GM23338 (cell line): ENCODE measurements at regions not wholly inside any gene's neighbourhood (a gene's known extent, or its start where the extent isn't known, plus 50 kb on each side); places are given as distances from the start of the nearest gene placed in this dataset.

Experiments used
- ATAC-seq: fragments of 200-7000 bp; cut with Tn5 transposase; 3 replicates; pipeline ENCODE4 v1.9.1; 2020
- DNase-seq: peaks from one replicate; pipeline ENCODE4 v3.0.0-alpha.2; 2015; ENCODE audit warnings: low spot score
- H2AFZ ChIP-seq: fragments of 200-600 bp; sonication (generic); 2 replicates; pipeline ENCODE4 v1.8.0; 2016; ENCODE audit warnings: antibody characterized with exemption, mild to moderate bottlenecking, moderate library complexity
- H3F3A ChIP-seq: fragments of 200-600 bp; sonication (generic); replicated peaks from 2 replicates; pipeline ENCODE4 v1.8.0; 2017; ENCODE audit warnings: antibody characterized with exemption, mixed run types, low read depth
- H3K27ac ChIP-seq: fragments of 200-600 bp; sonication (generic); 2 replicates; pipeline ENCODE4 v1.6.1; 2016; ENCODE audit warnings: low read depth
- H3K27me3 ChIP-seq: fragments of 200-600 bp; sonication (generic); 2 replicates; pipeline ENCODE4 v1.8.0; 2016; ENCODE audit warnings: mild to moderate bottlenecking, mixed run types, moderate library complexity; ENCODE audit not compliant: insufficient read depth
- H3K36me3 ChIP-seq: fragments of 200-600 bp; sonication (generic); 2 replicates; pipeline ENCODE4 v1.8.0; 2016; ENCODE audit warnings: mild to moderate bottlenecking; ENCODE audit not compliant: insufficient read depth
- H3K4me1 ChIP-seq: fragments of 200-600 bp; sonication (generic); 2 replicates; pipeline ENCODE4 v1.8.0; 2016; ENCODE audit warnings: mild to moderate bottlenecking, moderate library complexity; ENCODE audit not compliant: insufficient read depth
- H3K4me2 ChIP-seq: fragments of 200-600 bp; sonication (generic); 2 replicates; pipeline ENCODE4 v1.7.1; 2017; ENCODE audit warnings: mixed run types
- H3K4me3 ChIP-seq: fragments of 200-600 bp; sonication (generic); 2 replicates; pipeline ENCODE4 v1.6.1; 2016; ENCODE audit warnings: mixed run types
- H3K79me2 ChIP-seq: fragments of 200-600 bp; sonication (generic); replicated peaks from 2 replicates; pipeline ENCODE4 v1.8.0; 2017; ENCODE audit warnings: mild to moderate bottlenecking; ENCODE audit not compliant: insufficient read depth
- H3K9me2 ChIP-seq: fragments of 200-600 bp; sonication (generic); 2 replicates; pipeline ENCODE4 v1.8.0; 2017; ENCODE audit not compliant: insufficient read depth
- H4K20me1 ChIP-seq: fragments of 200-600 bp; sonication (generic); replicated peaks from 2 replicates; pipeline ENCODE4 v1.8.0; 2017; ENCODE audit warnings: mild to moderate bottlenecking; ENCODE audit not compliant: insufficient read depth
- H3K27ac Mint-ChIP-seq: 2 replicates; pipeline ENCODE4 v1.8.0; 2020; ENCODE audit warnings: inconsistent platforms, mild to moderate bottlenecking, moderate library complexity, mixed read lengths
- H3K27me3 Mint-ChIP-seq: 3 replicates; pipeline ENCODE4 v1.8.0; 2022; ENCODE audit warnings: low read depth, mild to moderate bottlenecking, moderate library complexity, mixed read lengths, inconsistent platforms; ENCODE audit not compliant: insufficient read depth, poor library complexity
- H3K36me3 Mint-ChIP-seq: 3 replicates; pipeline ENCODE4 v1.8.0; 2021; ENCODE audit warnings: low read depth, mild to moderate bottlenecking, inconsistent platforms, moderate library complexity, mixed read lengths
- H3K4me1 Mint-ChIP-seq: 3 replicates; pipeline ENCODE4 v1.8.0; 2020; ENCODE audit warnings: mild to moderate bottlenecking, inconsistent platforms, mixed read lengths
- H3K4me3 Mint-ChIP-seq: 3 replicates; pipeline ENCODE4 v1.8.0; 2021; ENCODE audit warnings: moderate library complexity, mild to moderate bottlenecking, inconsistent platforms, mixed read lengths
- H3K9me3 Mint-ChIP-seq: 3 replicates; pipeline ENCODE4 v1.8.0; 2020; ENCODE audit warnings: moderate library complexity, mild to moderate bottlenecking, inconsistent platforms, mixed read lengths
- CREB1 ChIP-seq: fragments of 250-450 bp; sonication (Bioruptor Pico); IDR thresholded peaks from 2 replicates; pipeline ENCODE4 v1.5.0; 2020; ENCODE audit warnings: low read depth, mild to moderate bottlenecking, moderate library complexity
- ETS1 ChIP-seq: IDR thresholded peaks from 2 replicates; pipeline ENCODE4 v1.6.1; 2016; ENCODE audit warnings: antibody characterized with exemption
- EZH2 ChIP-seq: fragments of 200-600 bp; sonication (generic); IDR thresholded peaks from one replicate; pipeline ENCODE4 v1.8.0; 2017; ENCODE audit warnings: antibody characterized with exemption, mild to moderate bottlenecking, low read depth; ENCODE audit not compliant: unreplicated experiment
- EZH2phosphoT487 ChIP-seq: fragments of 200-600 bp; sonication (generic); IDR thresholded peaks from one replicate; pipeline ENCODE4 v1.8.1; 2018; ENCODE audit warnings: antibody characterized with exemption; ENCODE audit not compliant: unreplicated experiment
- JUNB ChIP-seq: IDR thresholded peaks from one replicate; pipeline ENCODE4 v1.6.1; 2016; ENCODE audit warnings: antibody characterized with exemption; ENCODE audit not compliant: unreplicated experiment
- POLR2AphosphoS5 ChIP-seq: IDR thresholded peaks from 2 replicates; pipeline ENCODE4 v1.6.1; 2016; ENCODE audit warnings: antibody characterized with exemption, low read depth
- REST ChIP-seq: IDR thresholded peaks from one replicate; pipeline ENCODE4 v1.6.1; 2018; ENCODE audit warnings: antibody characterized with exemption; ENCODE audit not compliant: unreplicated experiment
- STAT1 ChIP-seq: IDR thresholded peaks from one replicate; pipeline ENCODE4 v1.6.1; 2016; ENCODE audit warnings: antibody characterized with exemption; ENCODE audit not compliant: unreplicated experiment
- ZNF114 ChIP-seq: fragments of 250-450 bp; sonication (Bioruptor Pico); IDR thresholded peaks from 2 replicates; pipeline ENCODE4 v1.5.0; 2020; ENCODE audit warnings: mild to moderate bottlenecking, moderate library complexity
- ZNF331 ChIP-seq: fragments of 250-450 bp; sonication (Bioruptor Pico); IDR thresholded peaks from 2 replicates; pipeline ENCODE4 v1.5.0; 2020; ENCODE audit warnings: low read depth, mild to moderate bottlenecking, moderate library complexity
- TF ChIP-seq, protein P1 (sequence below): fragments of 250-450 bp; sonication (Bioruptor Pico); IDR thresholded peaks from 2 replicates; pipeline ENCODE4 v1.5.0; 2020; ENCODE audit warnings: mild to moderate bottlenecking, moderate library complexity

DNA sequence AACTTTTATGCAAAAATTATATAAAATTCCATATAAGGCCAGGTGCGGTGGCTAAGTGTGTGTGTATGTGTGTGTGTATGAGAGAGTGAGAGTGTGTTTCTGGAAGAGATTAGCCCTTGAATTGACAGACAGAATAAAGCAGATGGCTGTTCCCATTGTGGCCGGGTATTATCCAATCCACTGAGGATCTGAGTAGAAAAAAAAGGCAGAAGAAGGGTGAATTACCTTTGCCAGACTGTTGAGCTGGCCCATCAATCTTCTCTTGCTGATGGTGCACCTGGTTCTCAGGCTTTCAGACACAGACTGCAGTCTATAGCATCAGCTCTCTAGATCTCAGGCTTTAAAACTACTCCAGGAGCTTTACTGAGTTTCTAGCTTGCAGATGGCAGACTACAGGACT is 92.2 kb upstream of the SLIT2 start:
- H3K4me1 Mint-ChIP-seq = no peaks in the 10 kb centered on the region
- H3K36me3 Mint-ChIP-seq = no peaks in the 10 kb centered on the region
- H3K9me2 ChIP-seq = peaks cover 15% of the 10 kb centered on the region; the same call in 1 of the 2 replicates
- H3K9me3 Mint-ChIP-seq = no peaks in the 10 kb centered on the region
- no peak overlapping the region for H3K27ac Mint-ChIP-seq
- ATAC-seq (no peak), DNase-seq (no peak)
- TF ChIP-seq ZNF114 (CRISPR knock-in tag) = no peak
- no peak for TF ChIP-seq ETS1
- TF ChIP-seq EZH2 = no peak
- TF ChIP-seq POLR2AphosphoS5 = no peak
- TF ChIP-seq, protein P1, sequence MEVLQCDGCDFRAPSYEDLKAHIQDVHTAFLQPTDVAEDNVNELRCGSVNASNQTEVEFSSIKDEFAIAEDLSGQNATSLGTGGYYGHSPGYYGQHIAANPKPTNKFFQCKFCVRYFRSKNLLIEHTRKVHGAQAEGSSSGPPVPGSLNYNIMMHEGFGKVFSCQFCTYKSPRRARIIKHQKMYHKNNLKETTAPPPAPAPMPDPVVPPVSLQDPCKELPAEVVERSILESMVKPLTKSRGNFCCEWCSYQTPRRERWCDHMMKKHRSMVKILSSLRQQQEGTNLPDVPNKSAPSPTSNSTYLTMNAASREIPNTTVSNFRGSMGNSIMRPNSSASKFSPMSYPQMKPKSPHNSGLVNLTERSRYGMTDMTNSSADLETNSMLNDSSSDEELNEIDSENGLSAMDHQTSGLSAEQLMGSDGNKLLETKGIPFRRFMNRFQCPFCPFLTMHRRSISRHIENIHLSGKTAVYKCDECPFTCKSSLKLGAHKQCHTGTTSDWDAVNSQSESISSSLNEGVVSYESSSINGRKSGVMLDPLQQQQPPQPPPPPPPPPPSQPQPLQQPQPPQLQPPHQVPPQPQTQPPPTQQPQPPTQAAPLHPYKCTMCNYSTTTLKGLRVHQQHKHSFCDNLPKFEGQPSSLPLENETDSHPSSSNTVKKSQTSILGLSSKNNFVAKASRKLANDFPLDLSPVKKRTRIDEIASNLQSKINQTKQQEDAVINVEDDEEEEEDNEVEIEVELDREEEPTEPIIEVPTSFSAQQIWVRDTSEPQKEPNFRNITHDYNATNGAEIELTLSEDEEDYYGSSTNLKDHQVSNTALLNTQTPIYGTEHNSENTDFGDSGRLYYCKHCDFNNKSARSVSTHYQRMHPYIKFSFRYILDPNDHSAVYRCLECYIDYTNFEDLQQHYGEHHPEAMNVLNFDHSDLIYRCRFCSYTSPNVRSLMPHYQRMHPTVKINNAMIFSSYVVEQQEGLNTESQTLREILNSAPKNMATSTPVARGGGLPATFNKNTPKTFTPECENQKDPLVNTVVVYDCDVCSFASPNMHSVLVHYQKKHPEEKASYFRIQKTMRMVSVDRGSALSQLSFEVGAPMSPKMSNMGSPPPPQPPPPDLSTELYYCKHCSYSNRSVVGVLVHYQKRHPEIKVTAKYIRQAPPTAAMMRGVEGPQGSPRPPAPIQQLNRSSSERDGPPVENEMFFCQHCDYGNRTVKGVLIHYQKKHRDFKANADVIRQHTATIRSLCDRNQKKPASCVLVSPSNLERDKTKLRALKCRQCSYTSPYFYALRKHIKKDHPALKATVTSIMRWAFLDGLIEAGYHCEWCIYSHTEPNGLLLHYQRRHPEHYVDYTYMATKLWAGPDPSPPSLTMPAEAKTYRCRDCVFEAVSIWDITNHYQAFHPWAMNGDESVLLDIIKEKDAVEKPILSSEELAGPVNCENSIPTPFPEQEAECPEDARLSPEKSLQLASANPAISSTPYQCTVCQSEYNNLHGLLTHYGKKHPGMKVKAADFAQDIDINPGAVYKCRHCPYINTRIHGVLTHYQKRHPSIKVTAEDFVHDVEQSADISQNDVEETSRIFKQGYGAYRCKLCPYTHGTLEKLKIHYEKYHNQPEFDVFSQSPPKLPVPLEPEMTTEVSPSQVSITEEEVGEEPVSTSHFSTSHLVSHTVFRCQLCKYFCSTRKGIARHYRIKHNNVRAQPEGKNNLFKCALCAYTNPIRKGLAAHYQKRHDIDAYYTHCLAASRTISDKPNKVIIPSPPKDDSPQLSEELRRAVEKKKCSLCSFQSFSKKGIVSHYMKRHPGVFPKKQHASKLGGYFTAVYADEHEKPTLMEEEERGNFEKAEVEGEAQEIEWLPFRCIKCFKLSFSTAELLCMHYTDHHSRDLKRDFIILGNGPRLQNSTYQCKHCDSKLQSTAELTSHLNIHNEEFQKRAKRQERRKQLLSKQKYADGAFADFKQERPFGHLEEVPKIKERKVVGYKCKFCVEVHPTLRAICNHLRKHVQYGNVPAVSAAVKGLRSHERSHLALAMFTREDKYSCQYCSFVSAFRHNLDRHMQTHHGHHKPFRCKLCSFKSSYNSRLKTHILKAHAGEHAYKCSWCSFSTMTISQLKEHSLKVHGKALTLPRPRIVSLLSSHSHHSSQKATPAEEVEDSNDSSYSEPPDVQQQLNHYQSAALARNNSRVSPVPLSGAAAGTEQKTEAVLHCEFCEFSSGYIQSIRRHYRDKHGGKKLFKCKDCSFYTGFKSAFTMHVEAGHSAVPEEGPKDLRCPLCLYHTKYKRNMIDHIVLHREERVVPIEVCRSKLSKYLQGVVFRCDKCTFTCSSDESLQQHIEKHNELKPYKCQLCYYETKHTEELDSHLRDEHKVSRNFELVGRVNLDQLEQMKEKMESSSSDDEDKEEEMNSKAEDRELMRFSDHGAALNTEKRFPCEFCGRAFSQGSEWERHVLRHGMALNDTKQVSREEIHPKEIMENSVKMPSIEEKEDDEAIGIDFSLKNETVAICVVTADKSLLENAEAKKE = no peak
- no peak for TF ChIP-seq CREB1 (CRISPR knock-in tag)
- no peak overlapping the region for H3K4me3 ChIP-seq
- H2AFZ ChIP-seq = no peak overlapping the region
- H4K20me1 ChIP-seq = no peaks in the 10 kb centered on the region
- H3K27ac ChIP-seq = no peak overlapping the region
- H3K4me2 ChIP-seq = no peak overlapping the region
- H3K27me3 Mint-ChIP-seq = peaks cover 2% of the 10 kb centered on the region
- no peaks in the 10 kb centered on the region for H3K27me3 ChIP-seq
- no peaks in the 10 kb centered on the region for H3F3A ChIP-seq
- no peak overlapping the region for H3K4me3 Mint-ChIP-seq
- H3K4me1 ChIP-seq = no peaks in the 10 kb centered on the region
- H3K79me2 ChIP-seq = no peaks in the 10 kb centered on the region
- no peaks in the 10 kb centered on the region for H3K36me3 ChIP-seq

DNA sequence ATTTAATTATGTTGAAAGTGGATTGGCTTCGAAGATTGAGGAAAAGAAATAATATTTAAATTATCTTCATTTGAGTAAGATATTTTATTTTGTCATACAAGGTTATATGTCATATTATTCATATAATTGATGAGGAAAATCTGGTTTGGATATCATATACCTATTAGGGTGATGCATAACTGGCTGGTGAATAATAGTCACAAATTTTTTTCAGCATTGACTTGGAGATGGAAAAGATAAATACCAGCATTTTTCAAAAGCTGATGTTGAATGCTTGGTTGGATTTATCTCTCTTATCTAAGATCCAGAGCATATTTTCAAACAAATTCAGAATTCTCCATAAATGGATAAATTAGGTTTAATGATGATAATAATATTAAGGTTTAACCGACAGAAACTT is 93.5 kb upstream of the SLIT2 start:
- no peaks in the 10 kb centered on the region for H3K27me3 ChIP-seq
- Mint-ChIP-seq H3K27me3 (peaks cover 2% of the 10 kb centered on the region), H3K36me3 (no peaks in the 10 kb centered on the region), H3K4me1 (no peaks in the 10 kb centered on the region), H3K27ac (no peak overlapping the region), H3K4me3 (no peak overlapping the region), H3K9me3 (no peaks in the 10 kb centered on the region)
- H3K27ac ChIP-seq = no peak overlapping the region
- no peaks in the 10 kb centered on the region for H3K4me1 ChIP-seq
- no peaks in the 10 kb centered on the region for H4K20me1 ChIP-seq
- H3K9me2 ChIP-seq = peaks cover 15% of the 10 kb centered on the region; the same call in 1 of the 2 replicates
- no peak overlapping the region for H3K4me3 ChIP-seq
- ATAC-seq (no peak), DNase-seq (no peak)
- no peaks in the 10 kb centered on the region for H3K36me3 ChIP-seq
- H3K79me2 ChIP-seq = no peaks in the 10 kb centered on the region
- no peak overlapping the region for H2AFZ ChIP-seq
- no peaks in the 10 kb centered on the region for H3F3A ChIP-seq
- H3K4me2 ChIP-seq = no peak overlapping the region
- no peak for TF ChIP-seq REST
- TF ChIP-seq ZNF114 (CRISPR knock-in tag) = no peak
- TF ChIP-seq ZNF331 (CRISPR knock-in tag) = no peak
- no peak for TF ChIP-seq CREB1 (CRISPR knock-in tag)
- no peak for TF ChIP-seq POLR2AphosphoS5
- TF ChIP-seq JUNB = no peak
- no peak for TF ChIP-seq EZH2
- TF ChIP-seq EZH2phosphoT487 = no peak
- TF ChIP-seq STAT1 = no peak
